ENCODE measurements at regions not wholly inside any gene's neighbourhood (a gene's known extent, or its start where the extent isn't known, plus 50 kb on each side); places are given as distances from the start of the nearest gene placed in this dataset.

DNA sequence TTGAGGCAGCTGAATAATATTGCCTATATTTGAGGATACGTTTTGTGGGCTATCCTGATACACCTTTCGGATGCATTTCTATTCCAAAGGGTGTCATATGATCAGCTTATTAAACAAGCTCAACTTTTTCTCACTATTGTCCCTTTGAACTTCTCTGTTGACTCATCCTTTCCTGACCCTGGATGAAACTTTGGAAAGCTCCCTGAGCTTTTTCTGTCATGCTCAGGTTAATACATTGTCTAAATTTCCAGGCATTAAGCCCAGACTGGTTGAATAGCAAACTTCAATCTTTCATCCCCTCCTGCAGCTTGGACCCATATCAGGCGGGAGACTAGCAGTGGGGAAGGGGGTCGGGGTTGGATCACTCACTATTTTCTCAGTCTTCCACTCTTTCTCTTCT, 104.9 kb upstream of the PTPN3 start:
- no peak overlapping the region for H3K4me3 ChIP-seq (ENCODE audit: low read length)
- DNase-seq (ENCODE audit: low read depth), result no peak
- TF ChIP-seq, protein P1, sequence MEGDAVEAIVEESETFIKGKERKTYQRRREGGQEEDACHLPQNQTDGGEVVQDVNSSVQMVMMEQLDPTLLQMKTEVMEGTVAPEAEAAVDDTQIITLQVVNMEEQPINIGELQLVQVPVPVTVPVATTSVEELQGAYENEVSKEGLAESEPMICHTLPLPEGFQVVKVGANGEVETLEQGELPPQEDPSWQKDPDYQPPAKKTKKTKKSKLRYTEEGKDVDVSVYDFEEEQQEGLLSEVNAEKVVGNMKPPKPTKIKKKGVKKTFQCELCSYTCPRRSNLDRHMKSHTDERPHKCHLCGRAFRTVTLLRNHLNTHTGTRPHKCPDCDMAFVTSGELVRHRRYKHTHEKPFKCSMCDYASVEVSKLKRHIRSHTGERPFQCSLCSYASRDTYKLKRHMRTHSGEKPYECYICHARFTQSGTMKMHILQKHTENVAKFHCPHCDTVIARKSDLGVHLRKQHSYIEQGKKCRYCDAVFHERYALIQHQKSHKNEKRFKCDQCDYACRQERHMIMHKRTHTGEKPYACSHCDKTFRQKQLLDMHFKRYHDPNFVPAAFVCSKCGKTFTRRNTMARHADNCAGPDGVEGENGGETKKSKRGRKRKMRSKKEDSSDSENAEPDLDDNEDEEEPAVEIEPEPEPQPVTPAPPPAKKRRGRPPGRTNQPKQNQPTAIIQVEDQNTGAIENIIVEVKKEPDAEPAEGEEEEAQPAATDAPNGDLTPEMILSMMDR (conservative IDR thresholded peaks at IDR 0.05; ENCODE audit: low read depth, low read length), result no peak

DNA sequence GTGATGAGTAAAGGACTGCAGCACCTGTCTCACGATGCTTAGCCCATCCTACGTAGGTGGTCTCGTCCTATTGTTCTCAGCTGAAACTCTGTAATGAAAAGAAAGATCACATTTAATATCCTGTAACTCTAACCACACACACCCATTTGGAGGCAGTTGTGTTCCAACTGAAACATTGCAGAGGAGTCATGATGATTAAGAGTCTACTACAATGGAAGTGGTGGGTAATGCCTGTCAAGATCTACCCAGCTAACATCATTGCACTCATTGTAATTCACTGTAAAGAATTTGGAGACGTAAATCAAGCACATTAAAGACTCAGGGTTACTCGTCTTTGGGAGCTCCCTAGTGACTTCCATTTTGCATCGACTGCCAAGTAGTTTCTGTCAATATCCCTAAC, 106.0 kb upstream of the PTPN3 start:
- TF ChIP-seq, protein P1 (conservative IDR thresholded peaks at IDR 0.05; ENCODE audit: low read depth, low read length), result no peak
- no peak overlapping the region for H3K4me3 ChIP-seq (ENCODE audit: low read length)
- DNase-seq (ENCODE audit: low read depth), result no peak

DNA sequence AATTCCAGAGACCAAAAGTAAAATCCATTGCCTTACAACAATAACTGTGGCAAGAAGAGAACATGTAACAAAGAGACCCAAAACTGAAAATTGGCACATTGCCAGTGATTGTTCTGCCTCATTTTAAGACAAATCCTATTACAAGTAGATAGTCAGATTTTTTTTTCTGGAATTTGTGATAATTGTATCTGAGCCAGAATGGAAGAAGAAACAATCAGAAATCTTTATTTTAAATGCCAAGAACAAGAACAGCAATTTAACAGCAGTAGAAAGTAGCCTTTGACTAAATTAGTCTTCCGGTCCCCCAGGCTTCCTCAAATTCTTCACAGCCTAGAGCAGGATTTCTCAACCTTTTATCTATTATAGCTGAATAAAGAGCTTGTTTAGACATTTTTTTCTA, 106.7 kb upstream of the PTPN3 start:
- TF ChIP-seq, protein P1 (conservative IDR thresholded peaks at IDR 0.05; ENCODE audit: low read depth, low read length), result no peak
- DNase-seq (ENCODE audit: low read depth), result no peak
- no peak overlapping the region for H3K4me3 ChIP-seq (ENCODE audit: low read length)

DNA sequence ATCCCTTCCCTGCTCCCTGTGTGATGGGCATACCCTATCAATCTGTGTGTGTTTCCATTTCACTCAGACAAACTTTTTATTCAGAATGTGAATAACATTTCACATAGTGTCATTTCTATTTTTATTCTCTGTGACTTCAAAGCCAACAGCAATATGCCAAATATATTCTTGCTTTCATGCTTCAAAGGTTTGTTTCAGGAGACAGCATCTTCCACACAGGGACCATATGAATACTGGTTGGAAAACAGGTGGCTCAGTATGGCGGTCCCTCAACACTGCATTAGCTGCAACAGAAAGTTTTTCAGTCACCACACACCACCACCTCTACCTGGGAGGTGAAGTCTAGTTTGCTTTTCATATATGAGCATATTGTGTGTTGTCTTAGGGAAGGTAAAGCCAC, 111.0 kb upstream of the PTPN3 start:
- no peak overlapping the region for H3K4me3 ChIP-seq (ENCODE audit: low read length)
- DNase-seq (ENCODE audit: low read depth), result no peak
- TF ChIP-seq, protein P1 (conservative IDR thresholded peaks at IDR 0.05; ENCODE audit: low read depth, low read length), result no peak

DNA sequence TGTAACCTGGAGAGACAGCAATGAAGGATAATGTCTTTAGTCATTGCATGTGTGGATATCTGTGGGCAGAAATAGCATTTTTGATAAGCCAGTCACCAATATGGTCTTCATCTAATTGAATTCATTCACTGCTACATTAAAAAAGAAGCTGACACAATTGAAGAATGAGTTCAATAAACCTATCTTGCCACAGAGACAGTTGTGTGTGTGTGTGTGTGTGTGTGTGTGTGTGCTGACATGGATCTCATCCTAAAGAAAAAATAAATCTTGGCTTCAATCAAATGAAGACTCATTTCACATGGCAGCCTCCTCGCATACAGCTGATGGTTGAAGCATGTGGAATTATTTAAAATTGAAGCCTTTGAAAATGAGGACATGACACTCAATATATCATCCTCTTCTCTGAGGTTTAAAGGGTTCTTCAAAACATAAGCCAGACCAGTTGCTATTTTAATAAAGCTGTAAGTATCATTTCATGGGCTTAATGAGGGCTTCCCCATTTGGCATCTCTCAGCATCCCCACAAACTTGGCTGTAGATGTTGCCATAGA, 118.5 kb upstream of the PTPN3 start:
- TF ChIP-seq, protein P1 (conservative IDR thresholded peaks at IDR 0.05; ENCODE audit: low read depth, low read length), result no peak
- H3K4me3 ChIP-seq (ENCODE audit: low read length), result no peak overlapping the region
- DNase-seq (ENCODE audit: low read depth), result no peak

DNA sequence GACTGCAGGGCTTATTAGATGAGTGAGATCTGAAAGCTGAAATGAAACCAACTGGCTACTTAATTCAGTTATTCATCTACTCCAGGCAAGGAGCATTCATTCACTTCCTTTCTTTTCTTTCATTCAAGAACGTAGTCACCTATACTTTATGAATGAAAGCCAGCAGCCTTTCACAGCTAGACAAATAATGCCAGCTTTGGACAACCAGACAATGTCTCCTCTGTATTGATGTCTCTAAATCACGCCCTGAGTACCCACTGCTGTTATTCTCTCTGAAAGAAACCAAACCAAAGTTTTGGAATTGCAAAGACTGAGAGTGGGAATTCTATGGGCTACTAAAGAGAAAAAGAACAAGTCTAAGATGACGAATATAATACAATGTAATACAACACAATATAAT, 121.2 kb upstream of the PTPN3 start:
- no peak overlapping the region for H3K4me3 ChIP-seq (ENCODE audit: low read length)
- DNase-seq (ENCODE audit: low read depth), result no peak
- TF ChIP-seq, protein P1 (conservative IDR thresholded peaks at IDR 0.05; ENCODE audit: low read depth, low read length), result no peak

DNA sequence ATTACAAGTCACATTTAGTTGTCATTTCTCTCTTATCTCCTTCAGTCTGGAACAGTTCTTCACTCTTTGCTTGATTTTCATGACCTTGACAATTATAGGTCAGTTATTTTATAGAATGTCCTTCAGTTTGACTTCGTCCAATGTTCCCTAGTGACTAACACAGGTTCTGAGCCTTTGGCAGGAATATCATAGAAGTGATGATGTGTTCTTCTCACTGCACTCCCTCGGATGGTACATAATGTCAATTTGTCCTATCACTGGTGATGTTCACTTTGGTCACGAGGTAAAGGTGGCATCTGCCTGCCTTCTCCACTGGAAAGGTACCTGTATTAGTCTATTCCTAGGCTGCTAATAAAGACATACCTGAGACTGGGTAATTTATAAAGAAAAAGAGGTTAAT, 126.0 kb upstream of the PTPN3 start:
- TF ChIP-seq, protein P1 (conservative IDR thresholded peaks at IDR 0.05; ENCODE audit: low read depth, low read length), result no peak

More for the DNA sequence above, 126.0 kb upstream of the PTPN3 start:
- no peak for DNase-seq (ENCODE audit: low read depth)
- no peak overlapping the region for H3K4me3 ChIP-seq (ENCODE audit: low read length)
